B cell (primary cell): ENCODE measurements at regions not wholly inside any gene's neighbourhood (a gene's known extent, or its start where the extent isn't known, plus 50 kb on each side); places are given as distances from the start of the nearest gene placed in this dataset.

Source experiments
- ATAC-seq: fragments of 200-7000 bp; cut with Tn5 transposase; one replicate; pipeline ENCODE4 v1.10.0; 2021; ENCODE audit warnings: low read depth, mild to moderate bottlenecking, moderate number of reproducible peaks, moderate library complexity
- CTCF ChIA-PET: fragments of 350-600 bp; sonication (Branson Sonifier 250); formaldehyde crosslinking; loops from one replicate; lab custom pipeline; 2021; ENCODE audit warnings: antibody characterized with exemption, inconsistent platforms; lab: Charles Lee
- POLR2A ChIA-PET: fragments of 350-600 bp; sonication (Branson Sonifier 250); formaldehyde crosslinking; loops from one replicate; lab custom pipeline; 2021; ENCODE audit warnings: antibody characterized with exemption; lab: Charles Lee
- DNase-seq: peaks from one replicate; pipeline ENCODE4 v3.0.0; 2013
- H2AFZ ChIP-seq: 2 replicates; pipeline ENCODE4 v1.6.1; 2012; ENCODE audit warnings: mild to moderate bottlenecking, low read depth, low read length; ENCODE audit not compliant: insufficient read depth, poor library complexity, severe bottlenecking
- H3K27ac ChIP-seq, 2 donors: 1 replicate in 1 of 2; 2 replicates in 1 of 2; pipeline ENCODE4 v1.5.1; 2012 to 2013; ENCODE audit warnings: low read length in 2 of 2, mild to moderate bottlenecking in 2 of 2, moderate library complexity in 1 of 2
- H3K27me3 ChIP-seq, 4 experiments: fragments of 200-600 bp in 1 of 4; sonication (generic) in 1 of 4; replicated peaks in 1 of 4; 1 replicate in 2 of 4; 2 replicates in 2 of 4; pipeline versions ENCODE4 v1.6.1 to v1.7.0; 2013 to 2016; ENCODE audit warnings: low read length in 3 of 4, mild to moderate bottlenecking in 2 of 4, mixed read lengths in 1 of 4, moderate library complexity in 1 of 4; ENCODE audit not compliant: insufficient read depth in 4 of 4, control insufficient read depth in 3 of 4; ENCODE audit errors: control extremely low read depth in 1 of 4
- H3K36me3 ChIP-seq, 2 experiments: replicated peaks in 1 of 2; 1 replicate in 1 of 2; 2 replicates in 1 of 2; pipeline versions ENCODE4 v1.6.1 to v1.7.1; 2013; ENCODE audit warnings: low read length in 1 of 2; ENCODE audit not compliant: insufficient read depth in 2 of 2, control insufficient read depth in 1 of 2; ENCODE audit errors: control extremely low read depth in 1 of 2, extremely low read depth in 1 of 2
- H3K4me1 ChIP-seq, 2 donors: fragments of 200-600 bp in 1 of 2; sonication (generic) in 1 of 2; 1 replicate in 1 of 2; 2 replicates in 1 of 2; pipeline versions ENCODE4 v1.5.1 to v1.6.1; 2013 to 2017; ENCODE audit warnings: low read length in 2 of 2; ENCODE audit not compliant: control insufficient read depth in 2 of 2, insufficient read depth in 2 of 2
- H3K4me2 ChIP-seq: replicated peaks from 2 replicates; pipeline ENCODE3; 2012; ENCODE audit warnings: mild to moderate bottlenecking, low read depth, low read length; ENCODE audit not compliant: poor library complexity, severe bottlenecking
- H3K4me3 ChIP-seq, 5 experiments: fragments of 200-600 bp in 1 of 5; sonication (generic) in 1 of 5; 1 replicate in 3 of 5; 2 replicates in 2 of 5; pipeline versions ENCODE4 v1.5.1 to v1.7.0; 2011 to 2016; ENCODE audit warnings: low read length in 4 of 5, mild to moderate bottlenecking in 4 of 5, low read depth in 2 of 5, control low read depth in 1 of 5, moderate library complexity in 1 of 5; ENCODE audit not compliant: insufficient read depth in 1 of 5; ENCODE audit errors: control extremely low read depth in 1 of 5, extremely low read depth in 1 of 5
- H3K79me2 ChIP-seq: fragments of 200-600 bp; sonication (generic); one replicate; pipeline ENCODE4 v1.6.0; 2016; ENCODE audit warnings: low read length; ENCODE audit not compliant: control insufficient read depth, insufficient read depth
- H3K9ac ChIP-seq: fragments of 200-600 bp; sonication (generic); 2 replicates; pipeline ENCODE4 v1.6.1; 2017; ENCODE audit warnings: mild to moderate bottlenecking, low read length, moderate library complexity
- H3K9me3 ChIP-seq, 3 donors: one replicate each; pipeline versions ENCODE4 v1.6.1 to v1.7.1; 2013; ENCODE audit warnings: low read length in 2 of 3; ENCODE audit not compliant: control insufficient read depth in 2 of 3, insufficient read depth in 1 of 3; ENCODE audit errors: control extremely low read depth in 1 of 3
- H4K20me1 ChIP-seq: 2 replicates; pipeline ENCODE4 v1.6.0; 2012; ENCODE audit warnings: mild to moderate bottlenecking, low read length; ENCODE audit not compliant: insufficient read depth, control insufficient read depth, poor library complexity, severe bottlenecking
- H3K27ac Mint-ChIP-seq: one replicate; pipeline ENCODE4 v1.8.0; 2021; ENCODE audit warnings: mixed read lengths
- H3K27me3 Mint-ChIP-seq: one replicate; pipeline ENCODE4 v1.8.0; 2021; ENCODE audit warnings: mixed read lengths
- H3K4me1 Mint-ChIP-seq: one replicate; pipeline ENCODE4 v1.8.0; 2021; ENCODE audit warnings: mixed read lengths
- H3K4me3 Mint-ChIP-seq: one replicate; pipeline ENCODE4 v1.8.0; 2021; ENCODE audit warnings: mixed read lengths
- H3K9me3 Mint-ChIP-seq: one replicate; pipeline ENCODE4 v1.8.0; 2022; ENCODE audit warnings: mixed read lengths; ENCODE audit not compliant: insufficient read depth
- CTCF ChIP-seq: fragments of 200-600 bp; IDR thresholded peaks from one replicate; pipeline ENCODE4 v1.8.0; 2022; ENCODE audit warnings: antibody characterized with exemption, mild to moderate bottlenecking
- EZH2 ChIP-seq: IDR thresholded peaks from 2 replicates; pipeline ENCODE4 v1.6.1; 2012; ENCODE audit warnings: borderline replicate concordance, low read depth, mild to moderate bottlenecking, moderate library complexity, low read length; ENCODE audit not compliant: insufficient read depth, poor library complexity, severe bottlenecking
- WGBS: methylation state at CpG from one replicate; pipeline ENCODE4 v1.1.5; 2013; ENCODE audit warnings: missing lambda C conversion rate; ENCODE audit not compliant: insufficient coverage; 5-methylcytosine and 5-hydroxymethylcytosine counted together
- intact Hi-C: fragments of 100-400 bp; cut with micrococcal nuclease; formaldehyde crosslinking; loops from one replicate; pipeline ENCODE4 v1.10.0; 2022

DNA sequence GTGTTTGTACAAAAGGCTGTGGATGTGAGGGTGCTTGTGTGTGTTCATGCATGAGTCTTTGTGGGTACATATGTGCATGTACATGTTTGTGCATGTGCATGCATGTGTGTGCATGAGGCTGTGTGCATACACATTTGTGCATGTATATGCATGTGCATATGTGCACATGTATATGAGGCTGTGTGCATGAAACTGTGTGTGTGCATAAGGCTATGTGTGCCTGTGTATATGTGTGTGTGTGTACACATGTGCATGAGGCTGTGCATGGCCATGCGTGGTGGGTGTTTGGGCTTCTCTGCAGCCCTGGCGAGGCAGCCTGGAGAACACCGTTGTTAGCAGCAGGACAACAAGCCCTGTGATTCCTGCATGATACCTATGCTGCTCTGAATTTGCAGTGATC is 207.7 kb upstream of the ADCY1 start:
- no peak overlapping the region for H2AFZ ChIP-seq
- no peaks in the 10 kb centered on the region for H3K9me3 ChIP-seq
- no peaks in the 10 kb centered on the region for H3K27me3 ChIP-seq
- no peaks in the 10 kb centered on the region for H3K36me3 ChIP-seq
- no peak overlapping the region for H3K9ac ChIP-seq
- CTCF ChIA-PET = no interaction called here
- WGBS = 78% methylated on average over 3 of the region's 3 CpGs
- POLR2A ChIA-PET = no interaction called here
- no peak overlapping the region for H3K27ac Mint-ChIP-seq
- H3K27me3 Mint-ChIP-seq = peaks cover 14% of the 10 kb centered on the region
- no peaks in the 10 kb centered on the region for H3K4me1 Mint-ChIP-seq
- peaks cover 2% of the 10 kb centered on the region for H3K9me3 Mint-ChIP-seq
- no peaks in the 10 kb centered on the region for H3K4me1 ChIP-seq
- TF ChIP-seq CTCF (no peak), EZH2 (no peak)
- H3K4me3 ChIP-seq = no peak overlapping the region
- H4K20me1 ChIP-seq = no peaks in the 10 kb centered on the region
- H3K4me2 ChIP-seq = no peak overlapping the region
- intact Hi-C loops = no loop called here
- no peaks in the 10 kb centered on the region for H3K79me2 ChIP-seq
- H3K4me3 Mint-ChIP-seq = no peak overlapping the region
- ATAC-seq = no peak
- H3K27ac ChIP-seq = no peak overlapping the region
- DNase-seq = no peak

DNA sequence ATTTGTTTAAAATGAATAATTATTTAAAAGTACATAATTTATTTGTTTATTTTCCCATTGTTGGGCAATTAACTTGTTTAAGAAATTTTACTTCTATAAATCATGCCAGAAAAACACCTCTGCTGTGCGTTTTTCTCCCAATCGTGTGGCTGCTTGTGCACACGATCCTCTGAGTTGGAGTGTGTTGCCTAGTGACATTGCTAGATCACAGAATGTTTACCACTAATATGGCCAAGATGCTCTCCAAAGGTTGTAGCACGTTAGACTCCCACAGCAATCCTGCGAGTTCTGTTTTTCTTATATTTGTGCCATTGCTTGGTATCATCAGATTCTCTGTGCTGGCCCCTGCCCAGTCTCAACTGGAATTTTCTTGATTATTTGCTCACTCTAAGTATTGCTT is 207.1 kb upstream of the ADCY1 start:
- no peak for ATAC-seq

More for the DNA sequence above, 207.1 kb upstream of the ADCY1 start:
- H4K20me1 ChIP-seq = no peaks in the 10 kb centered on the region
- WGBS = 82% methylated on average over 5 of the region's 5 CpGs
- Mint-ChIP-seq H3K27me3 (peaks cover 14% of the 10 kb centered on the region), H3K4me3 (no peak overlapping the region), H3K9me3 (peaks cover 2% of the 10 kb centered on the region), H3K4me1 (no peaks in the 10 kb centered on the region), H3K27ac (no peak overlapping the region)
- TF ChIP-seq CTCF (no peak), EZH2 (no peak)
- intact Hi-C loops = no loop called here
- no peaks in the 10 kb centered on the region for H3K36me3 ChIP-seq
- no peaks in the 10 kb centered on the region for H3K27me3 ChIP-seq
- CTCF ChIA-PET = no interaction called here
- H3K4me2 ChIP-seq = no peak overlapping the region
- POLR2A ChIA-PET = no interaction called here
- no peaks in the 10 kb centered on the region for H3K79me2 ChIP-seq
- H3K4me3 ChIP-seq = no peak overlapping the region
- no peak for DNase-seq
- H3K9me3 ChIP-seq = no peaks in the 10 kb centered on the region
- H3K9ac ChIP-seq = no peak overlapping the region
- H3K27ac ChIP-seq = no peak overlapping the region
- no peak overlapping the region for H2AFZ ChIP-seq
- no peaks in the 10 kb centered on the region for H3K4me1 ChIP-seq
